K562 (cell line): ENCODE measurements at regions not wholly inside any gene's neighbourhood (a gene's known extent, or its start where the extent isn't known, plus 50 kb on each side); places are given as distances from the start of the nearest gene placed in this dataset.

Experiments used
- CCAR2 ChIP-seq: fragments of 200-400 bp; formaldehyde crosslinking; IDR thresholded peaks from 2 replicates; pipeline ENCODE4 v1.6.1; 2017; ENCODE audit warnings: mild to moderate bottlenecking, low read depth, low read length
- CTCF ChIP-seq, 3 experiments: IDR thresholded peaks in 2 of 3; conservative IDR thresholded peaks in 1 of 3; 2 replicates each; pipeline ENCODE4 v1.5.1; 2011 to 2012; ENCODE audit warnings: low read length in 3 of 3, mild to moderate bottlenecking in 3 of 3, control low read depth in 2 of 3, improper control_type of control experiment in 1 of 3, inconsistent platforms in 1 of 3, low read depth in 1 of 3, mixed read lengths in 1 of 3, moderate library complexity in 1 of 3; ENCODE audit not compliant: insufficient read depth in 2 of 3
- GABPA ChIP-seq: fragments of 200-800 bp; sonication (Bioruptor generic); conservative IDR thresholded peaks from 2 replicates; pipeline ENCODE4 v1.6.1; 2016; ENCODE audit warnings: low read depth, missing genetic modification characterization, missing compliant biosample characterization
- HCFC1 ChIP-seq: IDR thresholded peaks from 2 replicates; pipeline ENCODE4 v1.6.1; 2012; ENCODE audit warnings: low read depth, low read length, improper control_type of control experiment
- RFX5 ChIP-seq: IDR thresholded peaks from 2 replicates; pipeline ENCODE4 v1.6.1; 2011; ENCODE audit warnings: low read depth, mild to moderate bottlenecking, improper control_type of control experiment, low read length
- ZBTB33 ChIP-seq: sonication (generic); formaldehyde crosslinking; IDR thresholded peaks from 2 replicates; pipeline ENCODE4 v1.8.1; 2023; ENCODE audit warnings: mild to moderate bottlenecking, missing genetic modification reagents
- ZFX ChIP-seq: sonication (generic); formaldehyde crosslinking; IDR thresholded peaks from 2 replicates; pipeline ENCODE4 v1.8.0; 2022; ENCODE audit warnings: mild to moderate bottlenecking, missing genetic modification reagents, moderate library complexity

GRCh38 chr9:90062982-90063381 lies 458.2 kb downstream of the GADD45G start:
- no peak for TF ChIP-seq GABPA (tag)
- no peak for TF ChIP-seq RFX5
- TF ChIP-seq CCAR2 = no peak
- no peak for TF ChIP-seq CTCF (IDR thresholded peaks at IDR 0.05 in 2 of 3, conservative IDR thresholded peaks at IDR 0.05 in 1 of 3; ENCODE audit: insufficient read depth in 2 of 3, low read depth in 1 of 3, low read length in 3 of 3)
- TF ChIP-seq HCFC1 = no peak
- no peak for TF ChIP-seq ZBTB33 (CRISPR knock-in tag)
- TF ChIP-seq ZFX (CRISPR knock-in tag) = no peak
